SK-N-SH (cell line): ENCODE measurements at regions not wholly inside any gene's neighbourhood (a gene's known extent, or its start where the extent isn't known, plus 50 kb on each side); places are given as distances from the start of the nearest gene placed in this dataset.

ENCODE experiments used
- CTCF ChIA-PET: fragments of 300-600, 350-600 bp; formaldehyde crosslinking; extraction: SDS; loops from one replicate; lab custom pipeline; 2021; lab: Yijun Ruan, JAX
- POLR2A ChIA-PET: fragments of 350-600 bp; sonication (Branson Sonifier 250); formaldehyde crosslinking; extraction: SDS; loops from one replicate; lab custom pipeline; 2020; ENCODE audit warnings: antibody characterized with exemption, inconsistent platforms; lab: Yijun Ruan, JAX
- DNase-seq: peaks from one replicate; pipeline ENCODE4 v3.0.0; 2012
- H2AFZ ChIP-seq: fragments of 200-600 bp; sonication (generic); 2 replicates; pipeline ENCODE4 v1.8.1; 2016; ENCODE audit warnings: antibody characterized with exemption, mild to moderate bottlenecking, low read depth
- H3F3A ChIP-seq: fragments of 200-600 bp; sonication (generic); replicated peaks from 2 replicates; pipeline ENCODE3; 2016; ENCODE audit warnings: antibody characterized with exemption, mild to moderate bottlenecking; ENCODE audit not compliant: insufficient read depth
- H3K27ac ChIP-seq, 2 experiments: fragments of 200-500 bp in 1 of 2; fragments of 200-600 bp in 1 of 2; sonication (Bioruptor generic) in 1 of 2; sonication (generic), shearing (Covaris generic) in 1 of 2; 2 replicates each; pipeline versions ENCODE4 v1.5.1 to v1.6.1; 2014 to 2016; ENCODE audit warnings: low read depth in 2 of 2, inconsistent platforms in 1 of 2, low read length in 1 of 2, mild to moderate bottlenecking in 1 of 2, mixed read lengths in 1 of 2
- H3K27me3 ChIP-seq: fragments of 200-600 bp; sonication (generic), shearing (Covaris generic); 2 replicates; pipeline ENCODE4 v1.6.1; 2016; ENCODE audit warnings: mixed run types; ENCODE audit not compliant: insufficient read depth
- H3K36me3 ChIP-seq, 2 experiments: fragments of 200-500 bp in 1 of 2; fragments of 200-600 bp in 1 of 2; sonication (Bioruptor generic) in 1 of 2; sonication (generic) in 1 of 2; replicated peaks in 1 of 2; 2 replicates each; pipeline versions ENCODE3 to v1.5.1; 2014 to 2016; ENCODE audit warnings: low read length in 1 of 2, mild to moderate bottlenecking in 1 of 2; ENCODE audit not compliant: insufficient read depth in 2 of 2, control insufficient read depth in 1 of 2
- H3K4me1 ChIP-seq, 2 experiments: fragments of 200-500 bp in 1 of 2; fragments of 200-600 bp in 1 of 2; sonication (Bioruptor generic) in 1 of 2; sonication (generic), shearing (Covaris generic) in 1 of 2; 2 replicates each; pipeline versions ENCODE4 v1.5.1 to v1.6.1; 2014 to 2016; ENCODE audit warnings: low read depth in 1 of 2, low read length in 1 of 2, mixed run types in 1 of 2; ENCODE audit not compliant: insufficient read depth in 2 of 2, control insufficient read depth in 1 of 2
- H3K4me2 ChIP-seq: fragments of 200-600 bp; sonication (generic), shearing (Covaris generic); 2 replicates; pipeline ENCODE4 v1.6.1; 2017; ENCODE audit warnings: mixed run types
- H3K4me3 ChIP-seq, 2 experiments: fragments of 200-500 bp in 1 of 2; fragments of 200-600 bp in 1 of 2; sonication (Bioruptor generic) in 1 of 2; sonication (generic), shearing (Covaris generic) in 1 of 2; 2 replicates each; pipeline versions ENCODE4 v1.5.1 to v1.8.1; 2014 to 2016; ENCODE audit warnings: low read depth in 2 of 2, inconsistent platforms in 1 of 2, low read length in 1 of 2, mild to moderate bottlenecking in 1 of 2, mixed read lengths in 1 of 2, moderate library complexity in 1 of 2
- H3K79me2 ChIP-seq: fragments of 200-600 bp; sonication (generic); 2 replicates; pipeline ENCODE4 v1.8.1; 2017; ENCODE audit warnings: mild to moderate bottlenecking; ENCODE audit not compliant: insufficient read depth
- H3K9ac ChIP-seq: fragments of 200-600 bp; sonication (generic); 2 replicates; pipeline ENCODE4 v1.6.1; 2017; ENCODE audit warnings: mixed run types
- H3K9me2 ChIP-seq: fragments of 200-600 bp; sonication (generic); 2 replicates; pipeline ENCODE4 v1.6.1; 2017; ENCODE audit warnings: mixed run types
- H3K9me3 ChIP-seq: fragments of 200-600 bp; sonication (generic); 2 replicates; pipeline ENCODE4 v1.6.1; 2017; ENCODE audit warnings: mixed run types, mild to moderate bottlenecking, moderate library complexity
- H4K20me1 ChIP-seq: fragments of 200-600 bp; sonication (generic); 2 replicates; pipeline ENCODE4 v1.6.1; 2017; ENCODE audit warnings: mild to moderate bottlenecking, mixed run types; ENCODE audit not compliant: insufficient read depth
- CHD2 ChIP-seq: fragments of 150-350 bp; IDR thresholded peaks from 2 replicates; pipeline ENCODE4 v1.6.1; 2018; ENCODE audit warnings: low read length; ENCODE audit not compliant: partially characterized antibody
- CTCF ChIP-seq: fragments of 200-600 bp; sonication (generic); IDR thresholded peaks from 2 replicates; pipeline ENCODE4 v1.6.1; 2017; ENCODE audit warnings: antibody characterized with exemption, mild to moderate bottlenecking, moderate library complexity
- ELF1 ChIP-seq: IDR thresholded peaks from 2 replicates; pipeline ENCODE4 v1.4.0; 2012
- EP300 ChIP-seq, 2 experiments: IDR thresholded peaks; 2 replicates each; pipeline versions ENCODE4 v1.4.0 to v1.6.1; 2012; ENCODE audit warnings: borderline replicate concordance in 1 of 2, low read depth in 1 of 2, low read length in 1 of 2
- FOXJ3 ChIP-seq: sonication (generic); formaldehyde crosslinking; IDR thresholded peaks from 2 replicates; pipeline ENCODE4 v1.5.1; 2020; ENCODE audit warnings: mild to moderate bottlenecking, missing genetic modification reagents
- GATA2 ChIP-seq: sonication (generic); formaldehyde crosslinking; IDR thresholded peaks from 2 replicates; pipeline ENCODE4 v1.5.0; 2020; ENCODE audit warnings: mild to moderate bottlenecking, missing genetic modification reagents
- JUND ChIP-seq: IDR thresholded peaks from 2 replicates; pipeline ENCODE4 v1.4.0; 2012
- MAX ChIP-seq: IDR thresholded peaks from 2 replicates; pipeline ENCODE4 v1.4.0; 2012; ENCODE audit warnings: low read depth
- MXI1 ChIP-seq: IDR thresholded peaks from 2 replicates; pipeline ENCODE4 v1.6.1; 2012; ENCODE audit warnings: mild to moderate bottlenecking, low read depth, low read length, improper control_type of control experiment
- NFIC ChIP-seq: IDR thresholded peaks from 2 replicates; pipeline ENCODE4 v1.4.0; 2012; ENCODE audit warnings: borderline replicate concordance
- PBX3 ChIP-seq: IDR thresholded peaks from 2 replicates; pipeline ENCODE4; 2012
- RAD21 ChIP-seq: IDR thresholded peaks from 2 replicates; pipeline ENCODE4 v1.6.1; 2012; ENCODE audit warnings: mild to moderate bottlenecking, low read length
- REST ChIP-seq: IDR thresholded peaks from 2 replicates; pipeline ENCODE4 v1.6.1; 2012; ENCODE audit warnings: mild to moderate bottlenecking, low read depth, low read length, moderate library complexity
- RXRA ChIP-seq: IDR thresholded peaks from 2 replicates; pipeline ENCODE4 v1.4.0; 2012; ENCODE audit warnings: low read depth, mild to moderate bottlenecking, borderline replicate concordance
- TCF12 ChIP-seq: IDR thresholded peaks from 2 replicates; pipeline ENCODE4 v1.4.0; 2012
- USF1 ChIP-seq: IDR thresholded peaks from 2 replicates; pipeline ENCODE4 v1.4.0; 2012; ENCODE audit warnings: low read depth, borderline replicate concordance
- YY1 ChIP-seq: IDR thresholded peaks from 2 replicates; pipeline ENCODE4 v1.4.0; 2012; ENCODE audit warnings: low read depth, mild to moderate bottlenecking
- ZBTB33 ChIP-seq: IDR thresholded peaks from 2 replicates; pipeline ENCODE4 v1.4.0; 2012; ENCODE audit warnings: low read depth, borderline replicate concordance
- WGBS: methylation state at CpG from one replicate; pipeline ENCODE4 v1.1.6; 2017; ENCODE audit warnings: low lambda C conversion rate; 5-methylcytosine and 5-hydroxymethylcytosine counted together

- Histone ChIP-seq H3F3A (no peaks in the 10 kb centered on the region), H4K20me1 (no peaks in the 10 kb centered on the region), H3K79me2 (no peaks in the 10 kb centered on the region), H3K27me3 (no peaks in the 10 kb centered on the region), H3K9me3 (no peaks in the 10 kb centered on the region), H3K36me3 (no peaks in the 10 kb centered on the region), H3K9me2 (no peaks in the 10 kb centered on the region), H3K4me1 (no peaks in the 10 kb centered on the region), H3K4me3 (no peak overlapping the region), H3K9ac (no peak overlapping the region), H3K4me2 (no peak overlapping the region), H2AFZ (no peak overlapping the region), H3K27ac (no peak overlapping the region)
- TF ChIP-seq RXRA (no peak), TCF12 (no peak), JUND (no peak)
- DNase-seq = no peak
- 81% methylated on average over 9 of the region's 9 CpGs for WGBS
- POLR2A ChIA-PET = no interaction called here
- CTCF ChIA-PET = no interaction called here
Observed at GRCh38 chr15:92772061-92772460, 116.5 kb upstream of the FAM174B start.

GRCh38 chr15:92772626-92773244 lies 117.2 kb upstream of the FAM174B start:
- no peaks in the 10 kb centered on the region for H3K36me3 ChIP-seq
- CTCF ChIA-PET = no interaction called here
- no peaks in the 10 kb centered on the region for H3K4me1 ChIP-seq
- no peaks in the 10 kb centered on the region for H3F3A ChIP-seq
- H3K4me2 ChIP-seq = no peak overlapping the region
- H3K9me2 ChIP-seq = no peaks in the 10 kb centered on the region
- H3K79me2 ChIP-seq = no peaks in the 10 kb centered on the region
- no peak overlapping the region for H3K9ac ChIP-seq
- H4K20me1 ChIP-seq = no peaks in the 10 kb centered on the region
- no peaks in the 10 kb centered on the region for H3K9me3 ChIP-seq
- no peak overlapping the region for H3K27ac ChIP-seq
- H3K27me3 ChIP-seq = no peaks in the 10 kb centered on the region
- H3K4me3 ChIP-seq = no peak overlapping the region
- POLR2A ChIA-PET = no interaction called here
- WGBS = 80% methylated on average over 24 of the region's 24 CpGs
- no peak overlapping the region for H2AFZ ChIP-seq
- DNase-seq = no peak
- no peak for TF ChIP-seq MAX
- TF ChIP-seq CHD2 = no peak
- TF ChIP-seq FOXJ3 = no peak
- no peak for TF ChIP-seq TCF12
- no peak for TF ChIP-seq PBX3
- TF ChIP-seq ELF1 = no peak
- TF ChIP-seq ZBTB33 = no peak
- TF ChIP-seq JUND = no peak
- no peak for TF ChIP-seq USF1
- TF ChIP-seq YY1 = no peak
- no peak for TF ChIP-seq GATA2 (CRISPR knock-in tag)
- TF ChIP-seq NFIC = no peak
- no peak for TF ChIP-seq MXI1
- TF ChIP-seq EP300 (IDR thresholded peaks at IDR 0.05; ENCODE audit: borderline replicate concordance in 1 of 2, low read depth in 1 of 2, low read length in 1 of 2) = no peak
- no peak for TF ChIP-seq RXRA
- TF ChIP-seq RAD21 = no peak
- TF ChIP-seq CTCF = no peak
- no peak for TF ChIP-seq REST
